Omental fat pad (tissue), 3 donors: ENCODE measurements at regions not wholly inside any gene's neighbourhood (a gene's known extent, or its start where the extent isn't known, plus 50 kb on each side); places are given as distances from the start of the nearest gene placed in this dataset.

Source experiments
- ATAC-seq: fragments of 150-250 bp; one replicate; pipeline ENCODE4 v1.9.1; 2016; ENCODE audit warnings: mild to moderate bottlenecking, moderate library complexity; ENCODE audit not compliant: low FRiP score
- DNase-seq: peaks from one replicate; pipeline ENCODE4 v3.0.0-alpha.2; 2019; ENCODE audit warnings: low spot score
- CTCF ChIP-seq, 3 donors: fragments of 450-650 bp; IDR thresholded peaks; one replicate each; pipeline ENCODE4 v1.5.1; 2016 to 2017; ENCODE audit warnings: antibody characterized with exemption in 3 of 3, mild to moderate bottlenecking in 3 of 3, moderate library complexity in 2 of 3

GRCh38 chr7:84821671-84822534 is 365.0 kb downstream of the SEMA3D start:
- TF ChIP-seq CTCF (IDR thresholded peaks at IDR 0.05): no peak
- no peak for DNase-seq
- ATAC-seq: no peak

GRCh38 chr7:84820481-84820880 is 366.4 kb downstream of the SEMA3D start:
- no peak for ATAC-seq
- no peak for TF ChIP-seq CTCF (IDR thresholded peaks at IDR 0.05)

GRCh38 chr7:84817016-84817415 is 369.8 kb downstream of the SEMA3D start:
- TF ChIP-seq CTCF (IDR thresholded peaks at IDR 0.05): no peak
- ATAC-seq (no peak), DNase-seq (no peak)

More at GRCh38 chr7:84820481-84820880, 366.4 kb downstream of the SEMA3D start:
- DNase-seq: no peak

- no peak for DNase-seq
- ATAC-seq: no peak
- no peak for TF ChIP-seq CTCF (IDR thresholded peaks at IDR 0.05)
Observed at GRCh38 chr7:84813376-84813775, 373.5 kb downstream of the SEMA3D start.

GRCh38 chr7:84812021-84812420 is 374.8 kb downstream of the SEMA3D start:
- no peak for DNase-seq
- no peak for ATAC-seq
- TF ChIP-seq CTCF (IDR thresholded peaks at IDR 0.05): no peak

- ATAC-seq (no peak), DNase-seq (no peak)
- TF ChIP-seq CTCF (IDR thresholded peaks at IDR 0.05): no peak
Observed at GRCh38 chr7:84811362-84811761, 375.5 kb downstream of the SEMA3D start.

GRCh38 chr7:84809877-84810276 is 377.0 kb downstream of the SEMA3D start:
- TF ChIP-seq CTCF (IDR thresholded peaks at IDR 0.05): no peak
- ATAC-seq (no peak), DNase-seq (no peak)
